Uterus (tissue), 2 donors: ENCODE measurements at regions not wholly inside any gene's neighbourhood (a gene's known extent, or its start where the extent isn't known, plus 50 kb on each side); places are given as distances from the start of the nearest gene placed in this dataset.

Experiments used
- CTCF ChIP-seq, 4 experiments: fragments of 200-600 bp in 2 of 4; fragments of 450-650 bp in 2 of 4; sonication (generic) in 2 of 4; IDR thresholded peaks; one replicate each; pipeline ENCODE4 v1.5.1; 2016 to 2019; ENCODE audit warnings: antibody characterized with exemption in 4 of 4, mild to moderate bottlenecking in 2 of 4, moderate library complexity in 1 of 4
- POLR2A ChIP-seq, 2 donors: fragments of 450-650 bp; IDR thresholded peaks; one replicate each; pipeline ENCODE4 v1.6.1; 2016; ENCODE audit warnings: antibody characterized with exemption in 2 of 2, mild to moderate bottlenecking in 1 of 2, moderate library complexity in 1 of 2

GRCh38 chr4:124092541-124092984, 620.0 kb downstream of the ANKRD50 start:
- TF ChIP-seq POLR2A (IDR thresholded peaks at IDR 0.05) = no peak
- TF ChIP-seq CTCF (IDR thresholded peaks at IDR 0.05) = no peak
